ENCODE measurements at regions not wholly inside any gene's neighbourhood (a gene's known extent, or its start where the extent isn't known, plus 50 kb on each side); places are given as distances from the start of the nearest gene placed in this dataset.

DNA sequence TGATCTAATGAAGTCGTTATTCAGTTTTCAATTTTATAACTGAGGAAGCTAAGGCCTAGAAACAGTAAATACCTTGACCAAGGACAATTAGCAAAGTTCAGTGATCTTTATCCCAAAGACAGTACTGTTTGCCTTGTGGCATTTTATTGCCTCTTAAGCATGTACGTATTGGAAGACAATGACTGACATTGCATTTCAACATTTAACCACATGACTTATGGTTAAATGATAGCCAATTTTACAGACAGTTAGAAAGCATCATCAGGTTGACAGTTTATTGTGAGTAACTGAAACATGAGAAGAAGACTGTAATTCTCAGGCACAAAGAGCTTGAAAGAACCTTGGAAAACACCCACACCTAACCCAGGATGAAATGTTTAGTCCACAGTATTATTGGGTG lies 390.8 kb upstream of the ZNF385D start:
- Histone ChIP-seq H3K36me3 (ENCODE audit: control insufficient read depth, insufficient read depth, low read length) (no peaks in the 10 kb centered on the region), H3K27me3 (replicated peaks; ENCODE audit: control insufficient read depth, insufficient read depth, low read length) (no peaks in the 10 kb centered on the region), H3K4me3 (replicated peaks; ENCODE audit: low read depth, low read length) (no peak overlapping the region)
- TF ChIP-seq, protein P1, sequence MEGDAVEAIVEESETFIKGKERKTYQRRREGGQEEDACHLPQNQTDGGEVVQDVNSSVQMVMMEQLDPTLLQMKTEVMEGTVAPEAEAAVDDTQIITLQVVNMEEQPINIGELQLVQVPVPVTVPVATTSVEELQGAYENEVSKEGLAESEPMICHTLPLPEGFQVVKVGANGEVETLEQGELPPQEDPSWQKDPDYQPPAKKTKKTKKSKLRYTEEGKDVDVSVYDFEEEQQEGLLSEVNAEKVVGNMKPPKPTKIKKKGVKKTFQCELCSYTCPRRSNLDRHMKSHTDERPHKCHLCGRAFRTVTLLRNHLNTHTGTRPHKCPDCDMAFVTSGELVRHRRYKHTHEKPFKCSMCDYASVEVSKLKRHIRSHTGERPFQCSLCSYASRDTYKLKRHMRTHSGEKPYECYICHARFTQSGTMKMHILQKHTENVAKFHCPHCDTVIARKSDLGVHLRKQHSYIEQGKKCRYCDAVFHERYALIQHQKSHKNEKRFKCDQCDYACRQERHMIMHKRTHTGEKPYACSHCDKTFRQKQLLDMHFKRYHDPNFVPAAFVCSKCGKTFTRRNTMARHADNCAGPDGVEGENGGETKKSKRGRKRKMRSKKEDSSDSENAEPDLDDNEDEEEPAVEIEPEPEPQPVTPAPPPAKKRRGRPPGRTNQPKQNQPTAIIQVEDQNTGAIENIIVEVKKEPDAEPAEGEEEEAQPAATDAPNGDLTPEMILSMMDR (IDR thresholded peaks at IDR 0.05; ENCODE audit: insufficient read depth, low read length, poor library complexity, severe bottlenecking) = no peak
- DNase-seq (ENCODE audit: extremely low read depth, insufficient read length) = no peak

DNA sequence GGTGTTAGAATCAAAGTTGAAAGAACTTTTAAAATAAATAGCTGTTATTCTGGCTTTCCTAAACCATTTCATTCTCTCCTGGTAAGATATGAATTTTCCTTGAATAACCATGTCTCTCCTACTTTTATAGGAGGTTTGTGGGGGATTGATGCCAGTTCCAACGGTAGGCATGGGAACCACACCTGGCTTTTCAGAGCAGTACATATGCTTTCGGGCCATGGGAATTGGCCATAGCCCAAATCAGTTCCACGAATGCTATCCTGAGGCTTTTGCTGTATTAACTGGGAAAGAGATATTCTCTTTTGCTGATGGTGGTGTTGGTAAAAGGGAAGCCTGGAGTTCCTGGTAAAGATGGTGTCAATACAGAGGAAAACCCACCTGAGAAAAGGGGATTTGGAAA lies 396.2 kb upstream of the ZNF385D start:
- Histone ChIP-seq H3K36me3 (ENCODE audit: control insufficient read depth, insufficient read depth, low read length) (no peaks in the 10 kb centered on the region), H3K27me3 (replicated peaks; ENCODE audit: control insufficient read depth, insufficient read depth, low read length) (no peaks in the 10 kb centered on the region), H3K4me3 (replicated peaks; ENCODE audit: low read depth, low read length) (no peak overlapping the region)
- no peak for DNase-seq (ENCODE audit: extremely low read depth, insufficient read length)
- TF ChIP-seq, protein P1 (IDR thresholded peaks at IDR 0.05; ENCODE audit: insufficient read depth, low read length, poor library complexity, severe bottlenecking) = no peak

DNA sequence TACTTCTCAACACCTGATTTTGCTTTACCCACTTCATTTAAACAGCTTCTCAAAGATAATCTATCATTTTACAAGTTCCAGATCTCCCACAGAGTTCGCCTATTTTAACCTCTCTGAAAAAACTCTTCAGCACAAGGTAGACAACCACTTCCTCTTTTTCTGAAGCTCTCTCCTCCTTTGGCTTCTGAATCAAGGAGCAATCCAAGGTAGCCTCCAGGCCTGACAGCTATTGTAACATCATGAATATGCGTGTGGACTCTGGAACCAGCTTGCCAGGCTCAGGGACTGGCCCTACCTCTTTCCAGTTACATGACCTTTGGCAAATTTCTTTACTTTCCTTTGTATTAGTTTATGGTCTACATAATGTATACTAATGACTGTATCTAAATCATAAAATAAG lies 405.9 kb upstream of the ZNF385D start:
- H3K4me3 ChIP-seq (replicated peaks; ENCODE audit: low read depth, low read length) = no peak overlapping the region
- H3K27me3 ChIP-seq (replicated peaks; ENCODE audit: control insufficient read depth, insufficient read depth, low read length) = no peaks in the 10 kb centered on the region
- H3K36me3 ChIP-seq (ENCODE audit: control insufficient read depth, insufficient read depth, low read length) = no peaks in the 10 kb centered on the region
- TF ChIP-seq, protein P1 (IDR thresholded peaks at IDR 0.05; ENCODE audit: insufficient read depth, low read length, poor library complexity, severe bottlenecking) = no peak
- no peak for DNase-seq (ENCODE audit: extremely low read depth, insufficient read length)

DNA sequence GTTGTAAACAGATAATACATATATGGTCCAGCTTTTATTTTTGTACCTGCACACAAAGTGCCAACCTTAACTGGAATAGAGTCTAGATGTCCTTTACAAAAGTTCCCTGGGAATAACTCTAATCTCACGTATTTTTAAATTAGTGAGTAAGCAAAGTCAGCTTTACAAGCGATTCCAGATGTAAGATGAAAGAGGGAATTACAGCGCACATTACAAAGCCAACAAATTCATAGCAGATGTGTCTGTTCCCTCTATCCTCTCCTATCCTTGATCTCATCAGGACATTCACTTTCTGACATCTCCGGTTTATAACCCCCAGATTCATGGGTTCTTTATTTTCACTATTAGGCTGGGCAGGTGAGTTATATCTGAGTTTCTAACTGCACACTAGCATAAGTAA lies 406.8 kb upstream of the ZNF385D start:
- TF ChIP-seq, protein P1 (IDR thresholded peaks at IDR 0.05; ENCODE audit: insufficient read depth, low read length, poor library complexity, severe bottlenecking) = no peak
- no peak for DNase-seq (ENCODE audit: extremely low read depth, insufficient read length)
- no peaks in the 10 kb centered on the region for H3K27me3 ChIP-seq (replicated peaks; ENCODE audit: control insufficient read depth, insufficient read depth, low read length)
- no peaks in the 10 kb centered on the region for H3K36me3 ChIP-seq (ENCODE audit: control insufficient read depth, insufficient read depth, low read length)
- H3K4me3 ChIP-seq (replicated peaks; ENCODE audit: low read depth, low read length) = no peak overlapping the region

DNA sequence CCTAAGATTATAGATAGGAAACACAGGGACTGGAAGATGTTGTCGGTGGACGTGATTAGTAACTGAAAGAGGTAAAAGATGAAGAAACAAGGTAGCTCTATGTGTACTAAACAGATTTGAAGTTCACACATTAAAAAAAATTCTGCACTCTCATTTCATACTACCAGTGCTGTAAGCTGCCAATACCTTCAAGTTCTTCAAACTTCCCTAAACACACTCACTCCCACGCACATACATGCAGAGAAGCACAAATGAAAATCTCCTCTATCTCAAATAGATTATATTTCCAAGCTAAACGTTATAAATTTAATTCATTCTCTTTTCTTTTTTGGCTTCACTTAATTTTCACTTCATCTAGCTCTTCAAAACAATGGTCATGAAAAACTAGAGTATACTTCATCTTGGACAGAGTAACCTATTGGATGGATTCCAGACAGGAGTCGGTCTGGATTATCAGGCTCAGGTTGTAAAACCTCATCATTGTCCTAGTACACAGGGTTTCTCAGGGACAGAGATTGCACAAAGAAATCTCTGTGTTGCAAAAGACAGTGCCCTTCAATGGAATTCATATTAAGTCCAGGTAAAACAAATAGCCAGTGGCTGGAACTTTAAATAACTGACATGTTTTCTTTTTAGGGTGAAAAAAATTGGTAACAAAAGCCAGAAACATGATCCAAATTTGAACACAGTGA lies 408.1 kb upstream of the ZNF385D start:
- Histone ChIP-seq H3K4me3 (replicated peaks; ENCODE audit: low read depth, low read length) (no peak overlapping the region), H3K36me3 (ENCODE audit: control insufficient read depth, insufficient read depth, low read length) (no peaks in the 10 kb centered on the region), H3K27me3 (replicated peaks; ENCODE audit: control insufficient read depth, insufficient read depth, low read length) (no peaks in the 10 kb centered on the region)
- TF ChIP-seq, protein P1 (IDR thresholded peaks at IDR 0.05; ENCODE audit: insufficient read depth, low read length, poor library complexity, severe bottlenecking) = no peak
- DNase-seq (ENCODE audit: extremely low read depth, insufficient read length) = no peak

DNA sequence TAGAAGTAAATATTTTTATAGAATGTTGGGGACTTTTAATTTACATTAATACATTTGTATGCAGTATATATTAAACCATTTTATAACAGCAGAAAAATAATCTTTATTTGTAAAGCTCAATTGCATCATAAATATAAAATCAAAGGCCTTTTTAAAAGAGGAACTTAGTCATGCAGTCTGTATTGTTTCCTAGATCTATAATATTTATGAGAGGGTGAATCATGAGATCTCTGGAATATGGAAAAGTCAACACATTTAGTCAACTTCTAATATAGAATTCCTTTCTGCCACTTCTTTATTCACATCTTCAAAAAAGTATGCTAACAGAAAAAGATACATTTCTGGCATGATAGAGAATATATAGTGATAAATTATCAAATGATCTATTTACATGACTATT lies 410.3 kb upstream of the ZNF385D start:
- no peak for DNase-seq (ENCODE audit: extremely low read depth, insufficient read length)
- no peaks in the 10 kb centered on the region for H3K27me3 ChIP-seq (replicated peaks; ENCODE audit: control insufficient read depth, insufficient read depth, low read length)
- no peaks in the 10 kb centered on the region for H3K36me3 ChIP-seq (ENCODE audit: control insufficient read depth, insufficient read depth, low read length)
- H3K4me3 ChIP-seq (replicated peaks; ENCODE audit: low read depth, low read length) = no peak overlapping the region
- TF ChIP-seq, protein P1 (IDR thresholded peaks at IDR 0.05; ENCODE audit: insufficient read depth, low read length, poor library complexity, severe bottlenecking) = no peak
